ENCODE measurements at regions not wholly inside any gene's neighbourhood (a gene's known extent, or its start where the extent isn't known, plus 50 kb on each side); places are given as distances from the start of the nearest gene placed in this dataset.

DNA sequence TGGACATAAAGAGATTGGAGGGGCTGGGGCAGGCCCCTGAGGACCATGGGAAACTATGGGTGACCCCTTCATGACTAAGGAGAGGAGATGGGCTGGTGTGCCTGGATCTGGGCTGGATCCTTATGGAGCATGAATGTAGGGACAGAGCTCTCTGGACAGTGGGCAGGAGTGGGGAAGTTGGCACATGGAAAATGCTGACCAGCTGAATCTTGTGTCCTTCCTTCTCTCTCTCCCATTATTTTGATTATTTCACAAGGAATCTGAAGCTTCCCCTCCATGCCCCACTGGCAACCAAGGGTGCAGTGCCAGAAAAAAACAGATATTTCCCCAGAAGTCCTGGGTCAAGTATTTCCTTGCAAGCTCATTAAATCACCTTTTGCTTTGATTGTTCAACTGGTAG lies 175.2 kb downstream of the DHX35 start:
- H3K9me3 ChIP-seq (ENCODE audit: control insufficient read depth, insufficient read depth, low read length) = no peaks in the 10 kb centered on the region
- no peaks in the 10 kb centered on the region for H3K9me2 ChIP-seq (replicated peaks; ENCODE audit: control insufficient read depth, low read length)
- H3K4me3 ChIP-seq (ENCODE audit: low read length) = no peak overlapping the region
- no peak overlapping the region for H3K27ac ChIP-seq (ENCODE audit: low read depth, low read length)
- no peak overlapping the region for H3K4me2 ChIP-seq (ENCODE audit: low read length)
- no peaks in the 10 kb centered on the region for H3K36me3 ChIP-seq (ENCODE audit: control insufficient read depth, low read length)
- H3F3A ChIP-seq (ENCODE audit: control insufficient read depth, insufficient read depth) = no peaks in the 10 kb centered on the region
- H4K20me1 ChIP-seq (ENCODE audit: control insufficient read depth, insufficient read depth, low read depth, low read length) = no peaks in the 10 kb centered on the region
- TF ChIP-seq EZH2phosphoT487 (IDR thresholded peaks at IDR 0.05; ENCODE audit: borderline replicate concordance, low read length) = no peak
- TF ChIP-seq, protein P1, sequence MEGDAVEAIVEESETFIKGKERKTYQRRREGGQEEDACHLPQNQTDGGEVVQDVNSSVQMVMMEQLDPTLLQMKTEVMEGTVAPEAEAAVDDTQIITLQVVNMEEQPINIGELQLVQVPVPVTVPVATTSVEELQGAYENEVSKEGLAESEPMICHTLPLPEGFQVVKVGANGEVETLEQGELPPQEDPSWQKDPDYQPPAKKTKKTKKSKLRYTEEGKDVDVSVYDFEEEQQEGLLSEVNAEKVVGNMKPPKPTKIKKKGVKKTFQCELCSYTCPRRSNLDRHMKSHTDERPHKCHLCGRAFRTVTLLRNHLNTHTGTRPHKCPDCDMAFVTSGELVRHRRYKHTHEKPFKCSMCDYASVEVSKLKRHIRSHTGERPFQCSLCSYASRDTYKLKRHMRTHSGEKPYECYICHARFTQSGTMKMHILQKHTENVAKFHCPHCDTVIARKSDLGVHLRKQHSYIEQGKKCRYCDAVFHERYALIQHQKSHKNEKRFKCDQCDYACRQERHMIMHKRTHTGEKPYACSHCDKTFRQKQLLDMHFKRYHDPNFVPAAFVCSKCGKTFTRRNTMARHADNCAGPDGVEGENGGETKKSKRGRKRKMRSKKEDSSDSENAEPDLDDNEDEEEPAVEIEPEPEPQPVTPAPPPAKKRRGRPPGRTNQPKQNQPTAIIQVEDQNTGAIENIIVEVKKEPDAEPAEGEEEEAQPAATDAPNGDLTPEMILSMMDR (IDR thresholded peaks at IDR 0.05; ENCODE audit: low read depth, low read length, poor library complexity, severe bottlenecking) = no peak
- no peaks in the 10 kb centered on the region for H3K79me2 ChIP-seq (ENCODE audit: control insufficient read depth, low read length)
- H3K4me1 ChIP-seq (ENCODE audit: control insufficient read depth, low read length) = no peaks in the 10 kb centered on the region
- 0 out of 2 replicates have a peak, but pooled peaks cover 2% of the 10 kb centered on the region for H3K27me3 ChIP-seq (ENCODE audit: control insufficient read depth, low read length)

GRCh38 chr20:39136798-39137197 lies 174.7 kb downstream of the DHX35 start:
- Histone ChIP-seq H3K4me2 (ENCODE audit: low read length) (no peak overlapping the region), H3K4me3 (ENCODE audit: low read length) (no peak overlapping the region), H3K4me1 (ENCODE audit: control insufficient read depth, low read length) (no peaks in the 10 kb centered on the region), H3K9me3 (ENCODE audit: control insufficient read depth, insufficient read depth, low read length) (no peaks in the 10 kb centered on the region), H3F3A (ENCODE audit: control insufficient read depth, insufficient read depth) (no peaks in the 10 kb centered on the region), H3K36me3 (ENCODE audit: control insufficient read depth, low read length) (no peaks in the 10 kb centered on the region), H4K20me1 (ENCODE audit: control insufficient read depth, insufficient read depth, low read depth, low read length) (no peaks in the 10 kb centered on the region), H3K27ac (ENCODE audit: low read depth, low read length) (no peak overlapping the region), H3K27me3 (ENCODE audit: control insufficient read depth, low read length) (0 out of 2 replicates have a peak, but pooled peaks cover 2% of the 10 kb centered on the region), H3K79me2 (ENCODE audit: control insufficient read depth, low read length) (no peaks in the 10 kb centered on the region), H3K9me2 (replicated peaks; ENCODE audit: control insufficient read depth, low read length) (no peaks in the 10 kb centered on the region)
- TF ChIP-seq, protein P1 (IDR thresholded peaks at IDR 0.05; ENCODE audit: low read depth, low read length, poor library complexity, severe bottlenecking) = no peak

- Histone ChIP-seq H3K79me2 (ENCODE audit: control insufficient read depth, low read length) (no peaks in the 10 kb centered on the region), H3F3A (ENCODE audit: control insufficient read depth, insufficient read depth) (no peaks in the 10 kb centered on the region), H3K27me3 (ENCODE audit: control insufficient read depth, low read length) (0 out of 2 replicates have a peak, but pooled peaks cover 2% of the 10 kb centered on the region), H3K36me3 (ENCODE audit: control insufficient read depth, low read length) (no peaks in the 10 kb centered on the region), H3K9me3 (ENCODE audit: control insufficient read depth, insufficient read depth, low read length) (no peaks in the 10 kb centered on the region), H3K4me3 (ENCODE audit: low read length) (no peak overlapping the region), H3K4me2 (ENCODE audit: low read length) (no peak overlapping the region), H3K9me2 (replicated peaks; ENCODE audit: control insufficient read depth, low read length) (no peaks in the 10 kb centered on the region), H3K4me1 (ENCODE audit: control insufficient read depth, low read length) (no peaks in the 10 kb centered on the region), H4K20me1 (ENCODE audit: control insufficient read depth, insufficient read depth, low read depth, low read length) (no peaks in the 10 kb centered on the region), H3K27ac (ENCODE audit: low read depth, low read length) (no peak overlapping the region)
- no peak for TF ChIP-seq EZH2phosphoT487 (IDR thresholded peaks at IDR 0.05; ENCODE audit: borderline replicate concordance, low read length)
- TF ChIP-seq, protein P1 (IDR thresholded peaks at IDR 0.05; ENCODE audit: low read depth, low read length, poor library complexity, severe bottlenecking) = no peak
Observed at GRCh38 chr20:39135885-39136544, 173.9 kb downstream of the DHX35 start.

Measured in DOHH2 (cell line).